Right lobe of liver (tissue), 4 donors: ENCODE measurements at regions not wholly inside any gene's neighbourhood (a gene's known extent, or its start where the extent isn't known, plus 50 kb on each side); places are given as distances from the start of the nearest gene placed in this dataset.

Experiments used
- CTCF ChIP-seq, 4 donors: fragments of 200-600 bp in 3 of 4; fragments of 450-650 bp in 1 of 4; IDR thresholded peaks; one replicate each; pipeline versions ENCODE4 v1.5.1 to v1.8.0; 2016 to 2022; ENCODE audit warnings: antibody characterized with exemption in 4 of 4, mild to moderate bottlenecking in 2 of 4
- POLR2A ChIP-seq: fragments of 450-650 bp; IDR thresholded peaks from one replicate; pipeline ENCODE4 v1.6.1; 2017; ENCODE audit warnings: antibody characterized with exemption, mild to moderate bottlenecking
- donor health status: DM: no; HTN: no; CAD: no.
- donor health status: DM: no; HTN: no; CAD: no.
- donor health status: DM: no; HTN: yes; CAD: no.

GRCh38 chr13:54660277-54660676 is 1631.7 kb downstream of the OLFM4 start:
- TF ChIP-seq CTCF (IDR thresholded peaks at IDR 0.05) (no peak), POLR2A (no peak)
